ENCODE measurements at regions not wholly inside any gene's neighbourhood (a gene's known extent, or its start where the extent isn't known, plus 50 kb on each side); places are given as distances from the start of the nearest gene placed in this dataset.

GRCh38 chr19:42657556-42657955 lies 62.8 kb upstream of the CEACAM8 start:
- Histone ChIP-seq H3K9me3 (ENCODE audit: control insufficient read depth, low read length) (peaks cover 4% of the 10 kb centered on the region), H3K27ac (ENCODE audit: low read depth, low read length) (no peak overlapping the region), H3K27me3 (ENCODE audit: control insufficient read depth, insufficient read depth, low read length, poor library complexity, severe bottlenecking) (no peaks in the 10 kb centered on the region), H3K4me1 (ENCODE audit: control insufficient read depth, insufficient read depth, low read length) (no peaks in the 10 kb centered on the region), H3K4me3 (ENCODE audit: low read length) (no peak overlapping the region), H3K9ac (ENCODE audit: extremely low read depth, low read length, poor library complexity, severe bottlenecking) (no peak overlapping the region), H3K36me3 (ENCODE audit: control insufficient read depth, insufficient read depth, low read length) (no peaks in the 10 kb centered on the region)
- Mint-ChIP-seq H3K27ac (no peak overlapping the region), H3K27me3 (ENCODE audit: insufficient read depth) (peaks cover 2% of the 10 kb centered on the region), H3K36me3 (ENCODE audit: low read depth) (peaks cover 1% of the 10 kb centered on the region), H3K4me3 (no peak overlapping the region), H3K9me3 (peaks cover 96% of the 10 kb centered on the region), H3K4me1 (no peaks in the 10 kb centered on the region)
- DNase-seq = no peak
- WGBS, 2 experiments (ENCODE audit: insufficient coverage in 1 of 2, insufficient read length in 1 of 2) = 80 to 89% methylated on average over 1 of the region's 1 CpG
- TF ChIP-seq CTCF (conservative IDR thresholded peaks at IDR 0.05) = no peak

GRCh38 chr19:42655748-42656147 lies 61.0 kb upstream of the CEACAM8 start:
- H3K4me3 Mint-ChIP-seq = no peak overlapping the region
- WGBS, 2 experiments (ENCODE audit: insufficient coverage in 1 of 2, insufficient read length in 1 of 2) = 58 to 81% methylated on average over 1 of the region's 1 CpG

GRCh38 chr19:42653841-42654240 lies 59.1 kb upstream of the CEACAM8 start:
- Mint-ChIP-seq H3K4me1 (no peaks in the 10 kb centered on the region), H3K4me3 (no peak overlapping the region), H3K27me3 (ENCODE audit: insufficient read depth) (peaks cover 2% of the 10 kb centered on the region), H3K9me3 (peaks cover 98% of the 10 kb centered on the region), H3K27ac (no peak overlapping the region), H3K36me3 (ENCODE audit: low read depth) (peaks cover 1% of the 10 kb centered on the region)
- Histone ChIP-seq H3K4me1 (ENCODE audit: control insufficient read depth, insufficient read depth, low read length) (no peaks in the 10 kb centered on the region), H3K4me3 (ENCODE audit: low read length) (no peak overlapping the region), H3K27me3 (ENCODE audit: control insufficient read depth, insufficient read depth, low read length, poor library complexity, severe bottlenecking) (no peaks in the 10 kb centered on the region), H3K36me3 (ENCODE audit: control insufficient read depth, insufficient read depth, low read length) (no peaks in the 10 kb centered on the region), H3K9me3 (ENCODE audit: control insufficient read depth, low read length) (peaks cover 4% of the 10 kb centered on the region), H3K9ac (ENCODE audit: extremely low read depth, low read length, poor library complexity, severe bottlenecking) (no peak overlapping the region), H3K27ac (ENCODE audit: low read depth, low read length) (no peak overlapping the region)
- DNase-seq = no peak
- WGBS, 2 experiments (ENCODE audit: insufficient coverage in 1 of 2, insufficient read length in 1 of 2) = 40 to 42% methylated on average over 1 of the region's 1 CpG
- TF ChIP-seq CTCF (conservative IDR thresholded peaks at IDR 0.05) = no peak

More at GRCh38 chr19:42655748-42656147, 61.0 kb upstream of the CEACAM8 start:
- Mint-ChIP-seq H3K27me3 (ENCODE audit: insufficient read depth) (peaks cover 2% of the 10 kb centered on the region), H3K9me3 (peaks cover 99% of the 10 kb centered on the region), H3K4me1 (no peaks in the 10 kb centered on the region), H3K27ac (no peak overlapping the region), H3K36me3 (ENCODE audit: low read depth) (peaks cover 1% of the 10 kb centered on the region)
- no peaks in the 10 kb centered on the region for H3K4me1 ChIP-seq (ENCODE audit: control insufficient read depth, insufficient read depth, low read length)
- H3K9me3 ChIP-seq (ENCODE audit: control insufficient read depth, low read length) = peaks cover 4% of the 10 kb centered on the region
- DNase-seq = no peak
- no peak overlapping the region for H3K27ac ChIP-seq (ENCODE audit: low read depth, low read length)
- H3K9ac ChIP-seq (ENCODE audit: extremely low read depth, low read length, poor library complexity, severe bottlenecking) = no peak overlapping the region
- no peaks in the 10 kb centered on the region for H3K36me3 ChIP-seq (ENCODE audit: control insufficient read depth, insufficient read depth, low read length)
- H3K27me3 ChIP-seq (ENCODE audit: control insufficient read depth, insufficient read depth, low read length, poor library complexity, severe bottlenecking) = no peaks in the 10 kb centered on the region
- H3K4me3 ChIP-seq (ENCODE audit: low read length) = no peak overlapping the region
- TF ChIP-seq CTCF (conservative IDR thresholded peaks at IDR 0.05) = no peak

Data from endodermal cell (in vitro differentiated cells).